KOPT-K1 (cell line): ENCODE measurements at regions not wholly inside any gene's neighbourhood (a gene's known extent, or its start where the extent isn't known, plus 50 kb on each side); places are given as distances from the start of the nearest gene placed in this dataset.

Experiments
- H3K27ac ChIP-seq: fragments of 200-600 bp; sonication (generic); 2 replicates; pipeline ENCODE4 v1.5.1; 2016; ENCODE audit warnings: antibody characterized with exemption, mild to moderate bottlenecking, low read depth, low read length; ENCODE audit not compliant: poor library complexity, severe bottlenecking
- H3K36me3 ChIP-seq: fragments of 200-600 bp; sonication (generic); 2 replicates; pipeline ENCODE4 v1.5.1; 2017; ENCODE audit warnings: antibody characterized with exemption, mild to moderate bottlenecking, low read length, moderate library complexity; ENCODE audit not compliant: insufficient read depth
- H3K9me3 ChIP-seq: fragments of 200-600 bp; sonication (generic); 2 replicates; pipeline ENCODE4 v1.5.1; 2017; ENCODE audit warnings: antibody characterized with exemption, low read length, mild to moderate bottlenecking; ENCODE audit not compliant: insufficient read depth, poor library complexity, severe bottlenecking

DNA sequence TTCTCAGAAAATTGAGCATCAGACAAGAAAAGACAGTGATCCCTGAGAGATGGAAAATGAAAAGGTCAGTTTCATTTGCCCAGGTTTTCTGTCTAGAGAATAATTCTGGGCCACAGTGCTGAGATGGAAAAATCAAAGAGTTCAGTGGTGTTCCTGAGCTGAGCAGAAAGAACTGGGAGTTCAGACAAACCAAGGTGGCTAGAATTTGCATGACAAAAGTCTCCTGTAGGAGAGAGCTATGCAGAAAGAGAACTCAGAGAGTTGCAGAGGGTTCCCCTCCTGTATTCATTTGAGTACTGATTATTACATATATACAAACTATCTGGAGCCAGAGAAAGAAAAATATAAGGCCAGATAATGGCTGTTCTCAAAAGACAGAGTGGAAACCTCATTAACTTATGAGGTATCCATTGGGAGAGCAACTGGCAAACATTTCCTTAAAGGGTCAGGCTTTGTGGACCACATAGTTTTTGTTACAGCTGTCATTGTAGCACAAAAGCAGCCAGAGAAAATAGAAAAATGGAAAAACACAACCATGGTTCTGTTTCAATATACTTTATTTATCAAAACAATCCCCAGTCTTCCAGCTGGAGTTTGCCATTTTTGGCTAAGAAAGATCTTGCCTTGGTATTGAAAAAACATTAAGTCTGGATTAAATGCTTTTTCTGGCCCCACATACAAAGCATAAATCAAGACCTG is 1004.1 kb downstream of the TBL1XR1 start:
- Histone ChIP-seq H3K36me3 (no peaks in the 10 kb centered on the region), H3K27ac (no peak overlapping the region), H3K9me3 (no peaks in the 10 kb centered on the region)

DNA sequence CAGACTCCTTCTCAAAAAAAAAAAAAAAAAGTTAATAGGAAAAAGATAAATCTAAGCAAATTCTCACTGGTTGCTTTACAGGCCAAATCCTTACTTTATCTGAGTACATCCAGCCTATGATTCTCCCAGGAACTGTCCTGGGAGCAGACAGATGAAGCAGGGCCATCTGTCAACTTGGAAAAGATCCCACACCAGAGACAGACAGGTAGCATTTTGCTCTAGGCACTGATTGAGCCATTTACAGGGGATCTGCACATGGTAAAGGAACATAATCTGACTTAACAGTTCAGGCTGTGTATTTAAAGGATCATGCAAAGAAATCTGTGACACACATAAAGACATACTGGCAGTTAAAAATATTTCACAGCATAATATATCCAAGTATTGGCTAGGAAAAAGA is 1006.5 kb downstream of the TBL1XR1 start:
- no peaks in the 10 kb centered on the region for H3K36me3 ChIP-seq
- no peaks in the 10 kb centered on the region for H3K9me3 ChIP-seq
- H3K27ac ChIP-seq: no peak overlapping the region

DNA sequence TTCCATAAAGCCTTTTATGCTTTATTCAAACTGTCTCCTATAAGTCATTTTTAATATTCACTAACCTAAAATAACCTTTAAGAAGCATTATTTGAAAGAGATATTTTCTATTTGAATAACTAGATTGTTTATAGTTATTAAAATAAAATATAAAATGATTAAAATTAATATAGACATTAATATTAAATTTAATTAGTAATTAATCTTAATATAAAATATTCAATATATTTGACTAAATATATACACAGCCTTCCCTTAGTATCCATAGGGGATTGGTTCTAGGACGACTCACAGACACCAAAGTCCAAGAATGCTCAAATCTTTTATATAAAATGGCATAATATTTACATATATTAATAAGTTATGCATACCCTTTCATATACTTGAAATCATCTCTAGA is 1014.1 kb downstream of the TBL1XR1 start:
- no peaks in the 10 kb centered on the region for H3K36me3 ChIP-seq
- H3K27ac ChIP-seq: no peak overlapping the region
- no peaks in the 10 kb centered on the region for H3K9me3 ChIP-seq

DNA sequence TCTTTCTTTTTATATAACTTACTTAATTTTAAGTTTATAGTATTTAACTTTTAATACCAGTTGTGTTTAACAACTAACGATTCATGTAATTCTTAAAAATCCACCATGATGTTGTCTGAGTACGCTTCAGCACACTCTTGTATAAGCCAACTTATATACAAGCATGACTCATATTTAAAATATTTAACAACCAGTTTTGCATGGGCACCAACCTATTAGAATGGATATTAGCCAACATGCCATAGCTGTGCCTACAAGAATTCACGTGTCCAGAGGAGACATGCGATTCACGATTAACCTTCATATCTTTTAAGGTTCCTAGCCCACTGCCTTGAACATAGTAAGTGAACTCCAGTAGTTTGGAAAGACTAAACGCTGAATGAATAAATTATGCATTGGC is 1023.2 kb downstream of the TBL1XR1 start:
- Histone ChIP-seq H3K36me3 (no peaks in the 10 kb centered on the region), H3K9me3 (no peaks in the 10 kb centered on the region), H3K27ac (no peak overlapping the region)

DNA sequence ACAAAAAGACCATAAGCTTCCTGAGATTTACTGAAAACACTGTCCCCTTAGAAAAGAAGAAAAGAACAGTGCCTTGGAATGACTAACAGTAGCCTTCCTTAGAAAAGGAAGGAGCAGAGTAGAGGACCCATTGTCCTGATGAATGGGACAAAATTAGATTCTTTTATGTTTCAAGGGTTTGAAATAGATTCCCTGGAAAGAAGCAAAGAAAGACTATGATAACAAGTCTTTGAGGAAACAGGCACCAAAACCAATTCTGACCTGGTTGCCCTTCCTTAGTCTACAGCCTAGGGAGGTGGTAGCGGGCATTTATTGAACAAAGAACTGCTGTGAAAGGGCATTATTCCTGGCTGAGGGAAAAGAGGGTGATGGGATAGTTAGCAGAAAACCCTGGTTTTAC is 1024.8 kb downstream of the TBL1XR1 start:
- Histone ChIP-seq H3K36me3 (no peaks in the 10 kb centered on the region), H3K9me3 (no peaks in the 10 kb centered on the region), H3K27ac (no peak overlapping the region)

DNA sequence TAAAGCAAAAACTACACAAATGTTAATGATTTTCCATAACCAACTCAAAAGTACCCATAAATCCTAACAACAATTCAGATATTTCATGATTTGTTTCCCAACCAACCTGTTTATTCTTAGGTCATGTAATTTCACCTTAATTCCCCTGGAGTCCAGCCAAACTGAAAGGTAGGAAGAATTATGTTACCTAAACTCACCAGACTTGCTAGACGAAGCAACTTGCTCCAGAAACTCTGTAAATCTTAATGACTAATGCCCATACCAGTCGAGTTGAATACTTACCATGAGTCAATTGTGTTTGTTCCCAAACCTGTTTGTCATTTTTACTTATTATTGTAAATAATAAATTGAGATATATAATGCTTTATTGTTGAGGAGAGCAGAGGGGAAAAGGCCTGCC is 1030.0 kb downstream of the TBL1XR1 start:
- H3K36me3 ChIP-seq: no peaks in the 10 kb centered on the region
- H3K27ac ChIP-seq: no peak overlapping the region
- H3K9me3 ChIP-seq: no peaks in the 10 kb centered on the region

DNA sequence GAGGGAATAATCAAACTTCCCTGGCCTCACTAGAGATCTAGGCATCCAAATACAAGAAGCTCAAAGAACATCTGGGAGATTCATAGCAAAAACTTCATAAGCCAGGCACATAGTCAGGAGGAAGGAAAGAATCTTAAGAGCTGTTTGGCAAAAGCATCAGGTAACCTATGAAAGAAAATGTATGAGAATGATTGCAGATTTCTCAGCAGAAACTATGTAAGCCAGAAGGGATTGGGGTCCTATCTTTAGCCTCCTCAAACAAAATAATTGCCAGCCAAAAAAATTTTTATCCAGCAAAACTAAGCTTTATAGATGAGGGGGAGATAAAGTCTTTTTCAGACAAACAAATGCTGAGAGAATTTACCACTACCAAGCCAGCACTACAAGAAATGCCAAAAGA is 1036.3 kb downstream of the TBL1XR1 start:
- no peaks in the 10 kb centered on the region for H3K9me3 ChIP-seq
- H3K27ac ChIP-seq: no peak overlapping the region
- H3K36me3 ChIP-seq: no peaks in the 10 kb centered on the region

DNA sequence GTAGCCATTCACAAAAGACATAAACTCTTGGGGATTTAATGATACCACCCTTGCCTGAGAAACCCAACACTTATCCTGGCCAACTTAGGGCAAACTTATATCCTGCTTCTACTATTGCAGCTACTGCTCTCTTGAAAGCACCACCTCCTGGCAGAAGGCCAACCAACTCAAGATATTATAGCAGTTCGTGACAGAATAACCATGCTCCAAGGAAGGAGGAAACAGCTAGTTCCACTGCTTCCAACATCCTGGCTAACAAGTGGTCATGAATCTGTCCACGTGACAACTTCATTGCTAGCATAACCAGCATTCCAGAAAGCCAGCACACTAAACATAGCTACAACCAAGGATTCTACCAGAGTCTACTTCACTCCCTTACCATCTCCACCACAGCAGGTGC is 1037.5 kb downstream of the TBL1XR1 start:
- no peaks in the 10 kb centered on the region for H3K36me3 ChIP-seq
- no peaks in the 10 kb centered on the region for H3K9me3 ChIP-seq
- H3K27ac ChIP-seq: no peak overlapping the region

DNA sequence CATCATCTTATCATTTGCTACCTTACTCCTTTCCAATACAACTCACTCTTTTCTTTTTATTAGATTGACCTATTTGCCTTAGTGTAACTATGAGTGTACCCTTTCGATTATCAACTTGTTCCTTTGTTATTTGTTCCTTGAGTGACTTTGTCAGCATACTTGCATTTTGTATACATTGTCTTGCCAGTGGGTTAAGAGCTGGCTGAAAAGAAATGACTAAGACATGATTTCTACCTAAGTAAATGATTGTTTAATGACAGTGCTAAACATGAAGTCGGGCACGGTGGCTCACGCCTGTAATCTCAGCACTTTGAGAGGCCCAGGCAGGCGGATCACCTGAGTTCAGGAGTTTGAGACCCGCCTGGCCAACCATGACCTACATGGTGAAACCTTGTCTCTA is 1042.3 kb downstream of the TBL1XR1 start:
- H3K9me3 ChIP-seq: no peaks in the 10 kb centered on the region
- H3K36me3 ChIP-seq: no peaks in the 10 kb centered on the region
- no peak overlapping the region for H3K27ac ChIP-seq

DNA sequence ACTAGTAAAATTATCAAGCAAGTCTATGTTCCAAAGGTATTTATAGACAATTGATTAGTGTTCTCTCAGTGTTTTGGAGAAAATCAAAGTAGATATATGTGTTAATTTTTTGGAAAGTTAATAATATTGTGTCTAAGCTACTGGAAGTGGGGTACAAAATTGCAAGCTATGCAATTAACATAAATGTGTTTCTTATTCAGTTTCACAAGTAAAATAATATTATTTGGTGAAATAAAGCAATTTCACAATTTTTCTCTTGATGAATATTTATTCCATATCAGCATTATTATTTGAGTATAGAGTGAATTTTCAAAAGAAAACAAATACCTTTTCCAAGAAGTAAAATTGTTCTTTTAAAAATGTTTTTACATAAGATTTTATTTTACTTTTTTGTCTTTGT is 1047.7 kb downstream of the TBL1XR1 start:
- Histone ChIP-seq H3K27ac (no peak overlapping the region), H3K36me3 (no peaks in the 10 kb centered on the region), H3K9me3 (no peaks in the 10 kb centered on the region)

DNA sequence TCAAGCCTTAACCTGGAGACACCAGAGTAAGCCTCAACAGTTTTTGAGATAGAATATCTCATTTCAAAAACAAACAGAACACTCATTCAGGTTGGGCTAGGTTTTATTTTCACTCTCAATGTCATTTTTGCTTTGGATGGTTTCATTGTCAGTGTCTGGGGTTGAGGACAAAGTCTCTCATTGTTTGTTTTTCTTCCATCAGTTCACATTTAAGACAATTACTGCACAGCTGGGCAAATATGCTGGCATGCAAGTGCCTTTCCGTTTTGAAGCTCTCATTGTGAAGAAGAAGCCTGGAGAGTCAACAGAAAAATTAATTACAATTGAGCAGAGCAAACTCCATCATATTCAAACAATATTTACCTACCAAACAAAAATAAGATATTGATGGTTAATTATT is 1050.0 kb downstream of the TBL1XR1 start:
- H3K36me3 ChIP-seq: no peaks in the 10 kb centered on the region
- H3K9me3 ChIP-seq: no peaks in the 10 kb centered on the region
- no peak overlapping the region for H3K27ac ChIP-seq

DNA sequence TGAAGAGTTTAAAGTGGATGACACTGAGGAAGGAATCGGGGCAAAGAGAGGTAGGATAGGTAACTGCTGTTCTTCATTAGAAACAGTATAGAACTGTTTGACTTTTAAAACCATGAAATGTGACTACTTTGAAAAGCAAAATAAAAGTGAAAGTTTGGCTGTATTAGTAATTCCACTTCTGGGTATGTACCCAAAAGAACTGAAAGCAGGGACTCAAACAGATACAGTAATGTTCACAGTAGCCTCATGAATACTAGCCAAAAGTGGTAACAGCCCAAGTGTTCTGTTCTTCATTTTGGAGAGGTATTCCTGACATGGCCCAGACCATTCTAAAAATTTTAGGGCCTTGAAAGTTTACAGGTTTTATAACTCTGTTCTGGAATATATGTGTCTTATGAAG is 1055.4 kb downstream of the TBL1XR1 start:
- no peak overlapping the region for H3K27ac ChIP-seq
- H3K9me3 ChIP-seq: no peaks in the 10 kb centered on the region
- no peaks in the 10 kb centered on the region for H3K36me3 ChIP-seq

DNA sequence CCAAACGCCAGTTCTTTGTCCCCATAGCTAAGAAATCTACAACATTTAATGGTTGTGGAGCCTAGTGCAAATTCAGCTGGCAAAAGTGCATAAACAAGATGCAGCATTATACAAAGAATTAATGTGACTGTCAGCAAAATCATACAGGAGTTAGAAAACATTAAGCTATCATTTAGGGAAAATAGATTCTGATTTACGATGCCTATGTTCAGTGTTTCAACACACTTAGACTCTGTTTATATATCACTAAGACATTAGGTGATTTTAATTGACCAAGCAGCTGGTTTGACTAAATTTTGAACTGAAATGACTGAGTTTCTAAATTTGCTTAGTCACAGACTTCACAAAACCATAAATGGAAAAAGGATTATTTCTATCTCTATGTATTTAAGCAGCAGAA is 1076.8 kb downstream of the TBL1XR1 start:
- Histone ChIP-seq H3K9me3 (no peaks in the 10 kb centered on the region), H3K36me3 (no peaks in the 10 kb centered on the region), H3K27ac (no peak overlapping the region)

DNA sequence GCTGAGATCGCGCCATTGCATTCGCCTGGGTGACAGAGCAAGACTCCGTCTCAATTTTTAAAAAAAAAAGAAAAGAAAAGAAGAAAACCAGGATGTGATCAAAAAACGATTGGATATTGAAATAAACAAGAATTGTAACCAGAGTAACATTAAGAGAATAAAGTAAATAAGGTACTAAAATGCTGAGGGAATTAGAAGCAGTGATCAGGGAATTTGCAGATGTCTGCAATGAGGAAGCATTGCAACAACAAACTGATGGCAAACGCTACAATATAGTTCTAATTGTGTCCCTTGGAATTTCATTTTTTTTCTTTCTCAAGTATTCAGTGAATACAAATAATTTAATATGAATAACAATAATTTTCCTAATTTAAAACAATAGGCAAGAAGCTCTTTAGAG is 1077.5 kb downstream of the TBL1XR1 start:
- no peaks in the 10 kb centered on the region for H3K36me3 ChIP-seq
- H3K9me3 ChIP-seq: no peaks in the 10 kb centered on the region
- H3K27ac ChIP-seq: no peak overlapping the region

DNA sequence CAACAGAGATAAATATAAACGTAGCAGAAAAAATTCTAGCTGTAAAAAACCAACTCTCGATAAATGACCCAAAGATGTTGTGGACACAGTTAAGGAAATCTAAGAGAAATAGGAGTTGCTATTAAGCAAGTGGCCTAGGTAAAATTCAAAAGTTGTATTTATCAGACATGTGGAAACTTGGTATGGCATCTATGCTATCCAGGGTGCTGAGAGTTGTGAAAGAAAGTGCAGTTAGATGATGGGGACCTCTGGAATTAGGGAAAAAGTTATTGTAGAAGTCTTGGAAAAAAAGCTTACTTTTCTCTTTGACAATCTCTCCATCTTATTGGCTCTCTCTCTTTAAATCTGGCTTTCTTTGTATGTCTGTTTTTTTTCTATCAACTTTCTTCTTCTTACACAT is 1090.9 kb downstream of the TBL1XR1 start:
- H3K36me3 ChIP-seq: no peaks in the 10 kb centered on the region
- no peak overlapping the region for H3K27ac ChIP-seq
- H3K9me3 ChIP-seq: no peaks in the 10 kb centered on the region

DNA sequence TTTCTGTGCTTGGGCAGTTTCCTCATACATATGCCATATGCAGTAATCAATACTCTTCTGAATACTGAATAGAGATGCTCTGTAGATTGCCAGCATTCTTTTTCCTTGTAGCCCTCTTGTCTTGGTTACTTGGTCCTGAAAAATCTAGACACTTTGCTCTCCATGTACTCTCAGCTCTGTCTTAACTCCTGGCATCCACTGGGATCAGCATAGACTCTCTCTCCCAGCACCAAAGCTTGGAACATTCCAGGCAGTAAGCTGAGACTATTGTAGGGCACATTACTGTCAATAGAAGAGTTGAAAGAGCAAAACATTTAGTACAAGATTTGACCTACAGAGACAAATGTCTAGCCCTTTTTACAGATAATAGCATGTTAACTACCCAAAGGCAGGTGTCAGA is 1100.3 kb downstream of the TBL1XR1 start:
- Histone ChIP-seq H3K27ac (no peak overlapping the region), H3K36me3 (no peaks in the 10 kb centered on the region)

More for the DNA sequence above, 1100.3 kb downstream of the TBL1XR1 start:
- H3K9me3 ChIP-seq: no peaks in the 10 kb centered on the region
